Panc1 (cell line): ENCODE measurements at regions not wholly inside any gene's neighbourhood (a gene's known extent, or its start where the extent isn't known, plus 50 kb on each side); places are given as distances from the start of the nearest gene placed in this dataset.

Source experiments
- ATAC-seq: fragments of 200-7000 bp; cut with Tn5 transposase; 2 replicates; pipeline ENCODE4 v1.9.1; 2020; ENCODE audit warnings: mild to moderate bottlenecking, moderate library complexity
- BruUV-seq: library from RNA; stranded (reverse); fragments of 400-500 nt; replicated peaks from 2 replicates; lab custom pipeline; 2021; lab: Mats Ljungman, UMichigan
- CTCF ChIA-PET: fragments of 300-600 bp; sonication (Branson Sonifier 250); formaldehyde crosslinking; loops from one replicate; lab custom pipeline; 2022; ENCODE audit warnings: antibody characterized with exemption; lab: Charles Lee
- POLR2A ChIA-PET: fragments of 300-600 bp; sonication (Branson Sonifier 250); formaldehyde crosslinking; loops from one replicate; lab custom pipeline; 2022; ENCODE audit warnings: antibody characterized with exemption; lab: Charles Lee
- DNase-seq: peaks from one replicate; pipeline ENCODE4 v3.0.0-alpha.2; 2010; ENCODE audit warnings: low read depth, low spot score
- H3K27ac ChIP-seq: 2 replicates; pipeline ENCODE4 v1.5.1; 2011; ENCODE audit warnings: mild to moderate bottlenecking, low read length, inconsistent platforms
- H3K27me3 ChIP-seq: fragments of 200-500 bp; sonication (Bioruptor generic); 2 replicates; pipeline ENCODE4 v1.6.0; 2014; ENCODE audit warnings: low read length, inconsistent platforms; ENCODE audit not compliant: control insufficient read depth, insufficient read depth
- H3K36me3 ChIP-seq: fragments of 200-500 bp; sonication (Bioruptor generic); 2 replicates; pipeline ENCODE4 v1.5.1; 2014; ENCODE audit warnings: inconsistent platforms, mild to moderate bottlenecking, low read length, moderate library complexity; ENCODE audit not compliant: control insufficient read depth, insufficient read depth
- H3K4me1 ChIP-seq: 2 replicates; pipeline ENCODE4 v1.5.1; 2011; ENCODE audit warnings: inconsistent platforms, mild to moderate bottlenecking, low read length, moderate library complexity; ENCODE audit not compliant: control insufficient read depth, insufficient read depth
- H3K4me3 ChIP-seq, 2 experiments: 2 replicates each; pipeline ENCODE4 v1.5.1; 2011 to 2012; ENCODE audit warnings: low read depth in 2 of 2, low read length in 2 of 2, mild to moderate bottlenecking in 2 of 2, inconsistent platforms in 1 of 2, moderate library complexity in 1 of 2
- H3K9me3 ChIP-seq: fragments of 200-500 bp; sonication (Bioruptor generic); 2 replicates; pipeline ENCODE4 v1.5.1; 2014; ENCODE audit warnings: low read depth, mild to moderate bottlenecking, inconsistent platforms, low read length, moderate library complexity; ENCODE audit not compliant: control insufficient read depth, insufficient read depth
- POLR2AphosphoS5 ChIP-seq: IDR thresholded peaks from 2 replicates; pipeline ENCODE4 v1.6.1; 2012; ENCODE audit warnings: mild to moderate bottlenecking, low read depth, low read length, moderate library complexity
- SIN3A ChIP-seq: IDR thresholded peaks from 2 replicates; pipeline ENCODE4 v1.6.1; 2012; ENCODE audit warnings: low read depth, mild to moderate bottlenecking, low read length, moderate library complexity, borderline replicate concordance; ENCODE audit not compliant: insufficient read depth
- TCF7L2 ChIP-seq: IDR thresholded peaks from 2 replicates; pipeline ENCODE4 v1.6.1; 2011; ENCODE audit warnings: mild to moderate bottlenecking, low read depth, low read length, inconsistent platforms
- in situ Hi-C: cut with HindIII; loops from 2 replicates; pipeline ENCODE4 v1.10.0; 2016; ENCODE audit warnings: low sequenced_read_pairs, low pct_unique_long_range_greater_than_20kb
- intact Hi-C: fragments of 100-400 bp; cut with micrococcal nuclease; formaldehyde crosslinking; loops from one replicate; pipeline ENCODE4 v1.10.0; 2022; ENCODE audit not compliant: unreplicated experiment
- TF ChIP-seq, protein P1 (sequence below): fragments of 450-650 bp; IDR thresholded peaks from 2 replicates; pipeline ENCODE4 v1.5.1; 2017; ENCODE audit warnings: mild to moderate bottlenecking
- TF ChIP-seq, protein P2 (sequence below), 2 experiments: IDR thresholded peaks; 2 replicates each; pipeline ENCODE4 v1.6.1; 2011 to 2012; ENCODE audit warnings: low read depth in 2 of 2, control low read depth in 1 of 2, low read length in 1 of 2, mild to moderate bottlenecking in 1 of 2, moderate library complexity in 1 of 2; ENCODE audit not compliant: insufficient read depth in 1 of 2

- Histone ChIP-seq H3K4me1 (no peaks in the 10 kb centered on the region), H3K36me3 (no peaks in the 10 kb centered on the region), H3K27me3 (peaks cover 4% of the 10 kb centered on the region), H3K27ac (no peak overlapping the region), H3K4me3 (no peak overlapping the region), H3K9me3 (no peaks in the 10 kb centered on the region)
- TF ChIP-seq, protein P1, sequence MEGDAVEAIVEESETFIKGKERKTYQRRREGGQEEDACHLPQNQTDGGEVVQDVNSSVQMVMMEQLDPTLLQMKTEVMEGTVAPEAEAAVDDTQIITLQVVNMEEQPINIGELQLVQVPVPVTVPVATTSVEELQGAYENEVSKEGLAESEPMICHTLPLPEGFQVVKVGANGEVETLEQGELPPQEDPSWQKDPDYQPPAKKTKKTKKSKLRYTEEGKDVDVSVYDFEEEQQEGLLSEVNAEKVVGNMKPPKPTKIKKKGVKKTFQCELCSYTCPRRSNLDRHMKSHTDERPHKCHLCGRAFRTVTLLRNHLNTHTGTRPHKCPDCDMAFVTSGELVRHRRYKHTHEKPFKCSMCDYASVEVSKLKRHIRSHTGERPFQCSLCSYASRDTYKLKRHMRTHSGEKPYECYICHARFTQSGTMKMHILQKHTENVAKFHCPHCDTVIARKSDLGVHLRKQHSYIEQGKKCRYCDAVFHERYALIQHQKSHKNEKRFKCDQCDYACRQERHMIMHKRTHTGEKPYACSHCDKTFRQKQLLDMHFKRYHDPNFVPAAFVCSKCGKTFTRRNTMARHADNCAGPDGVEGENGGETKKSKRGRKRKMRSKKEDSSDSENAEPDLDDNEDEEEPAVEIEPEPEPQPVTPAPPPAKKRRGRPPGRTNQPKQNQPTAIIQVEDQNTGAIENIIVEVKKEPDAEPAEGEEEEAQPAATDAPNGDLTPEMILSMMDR, result no peak
- TF ChIP-seq, protein P2, sequence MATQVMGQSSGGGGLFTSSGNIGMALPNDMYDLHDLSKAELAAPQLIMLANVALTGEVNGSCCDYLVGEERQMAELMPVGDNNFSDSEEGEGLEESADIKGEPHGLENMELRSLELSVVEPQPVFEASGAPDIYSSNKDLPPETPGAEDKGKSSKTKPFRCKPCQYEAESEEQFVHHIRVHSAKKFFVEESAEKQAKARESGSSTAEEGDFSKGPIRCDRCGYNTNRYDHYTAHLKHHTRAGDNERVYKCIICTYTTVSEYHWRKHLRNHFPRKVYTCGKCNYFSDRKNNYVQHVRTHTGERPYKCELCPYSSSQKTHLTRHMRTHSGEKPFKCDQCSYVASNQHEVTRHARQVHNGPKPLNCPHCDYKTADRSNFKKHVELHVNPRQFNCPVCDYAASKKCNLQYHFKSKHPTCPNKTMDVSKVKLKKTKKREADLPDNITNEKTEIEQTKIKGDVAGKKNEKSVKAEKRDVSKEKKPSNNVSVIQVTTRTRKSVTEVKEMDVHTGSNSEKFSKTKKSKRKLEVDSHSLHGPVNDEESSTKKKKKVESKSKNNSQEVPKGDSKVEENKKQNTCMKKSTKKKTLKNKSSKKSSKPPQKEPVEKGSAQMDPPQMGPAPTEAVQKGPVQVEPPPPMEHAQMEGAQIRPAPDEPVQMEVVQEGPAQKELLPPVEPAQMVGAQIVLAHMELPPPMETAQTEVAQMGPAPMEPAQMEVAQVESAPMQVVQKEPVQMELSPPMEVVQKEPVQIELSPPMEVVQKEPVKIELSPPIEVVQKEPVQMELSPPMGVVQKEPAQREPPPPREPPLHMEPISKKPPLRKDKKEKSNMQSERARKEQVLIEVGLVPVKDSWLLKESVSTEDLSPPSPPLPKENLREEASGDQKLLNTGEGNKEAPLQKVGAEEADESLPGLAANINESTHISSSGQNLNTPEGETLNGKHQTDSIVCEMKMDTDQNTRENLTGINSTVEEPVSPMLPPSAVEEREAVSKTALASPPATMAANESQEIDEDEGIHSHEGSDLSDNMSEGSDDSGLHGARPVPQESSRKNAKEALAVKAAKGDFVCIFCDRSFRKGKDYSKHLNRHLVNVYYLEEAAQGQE (IDR thresholded peaks at IDR 0.05; ENCODE audit: insufficient read depth in 1 of 2, low read depth in 2 of 2, low read length in 1 of 2), result no peak
- TF ChIP-seq POLR2AphosphoS5 (no peak), TCF7L2 (no peak), SIN3A (no peak)
- ChIA-PET POLR2A (no interaction called here), CTCF (no interaction called here)
- DNase-seq (no peak), ATAC-seq (no peak)
- in situ Hi-C loops (no loop called here), intact Hi-C loops (no loop called here)
- no TSS peak for BruUV-seq
Observed at GRCh38 chr14:92223025-92223424, 99.9 kb upstream of the SLC24A4 start.

GRCh38 chr14:92224358-92224954 lies 98.5 kb upstream of the SLC24A4 start:
- H3K27ac ChIP-seq, result no peak overlapping the region
- no peaks in the 10 kb centered on the region for H3K4me1 ChIP-seq
- H3K36me3 ChIP-seq, result no peaks in the 10 kb centered on the region
- no peaks in the 10 kb centered on the region for H3K9me3 ChIP-seq
- DNase-seq, result no peak
- ATAC-seq, result no peak
- CTCF ChIA-PET, result no interaction called here
- in situ Hi-C loops, result no loop called here
- peaks cover 2% of the 10 kb centered on the region for H3K27me3 ChIP-seq
- TF ChIP-seq, protein P1, result no peak
- TF ChIP-seq, protein P2 (IDR thresholded peaks at IDR 0.05; ENCODE audit: insufficient read depth in 1 of 2, low read depth in 2 of 2, low read length in 1 of 2), result no peak
- TF ChIP-seq SIN3A (no peak), TCF7L2 (no peak), POLR2AphosphoS5 (no peak)
- no peak overlapping the region for H3K4me3 ChIP-seq
- BruUV-seq, result no TSS peak
- POLR2A ChIA-PET, result no interaction called here
- intact Hi-C loops, result no loop called here
